ENCODE measurements at regions not wholly inside any gene's neighbourhood (a gene's known extent, or its start where the extent isn't known, plus 50 kb on each side); places are given as distances from the start of the nearest gene placed in this dataset.
"Not testable (repeated sequence)": the region's sequence is repeated elsewhere in the genome, so short reads cannot be mapped to it uniquely, and the experiment has no call there.

- ATAC-seq (no peak), DNase-seq (no peak)
- H3K27ac Mint-ChIP-seq = no peak overlapping the region
- no peaks in the 10 kb centered on the region for H3K4me1 Mint-ChIP-seq
- H3K9me3 Mint-ChIP-seq (ENCODE audit: low read depth) = peaks cover 12% of the 10 kb centered on the region
- no peaks in the 10 kb centered on the region for H3K36me3 Mint-ChIP-seq
- H3K4me3 Mint-ChIP-seq = no peak overlapping the region
- CTCF ChIA-PET = no interaction called here
- no peaks in the 10 kb centered on the region for H3K27me3 Mint-ChIP-seq
Measured at GRCh38 chr3:22748453-22749045, 454.6 kb upstream of the UBE2E2 start.

- H3K4me1 Mint-ChIP-seq = no peaks in the 10 kb centered on the region
- H3K27me3 Mint-ChIP-seq = no peaks in the 10 kb centered on the region
- H3K27ac Mint-ChIP-seq = no peak overlapping the region
- no peaks in the 10 kb centered on the region for H3K36me3 Mint-ChIP-seq
- DNase-seq (no peak), ATAC-seq (no peak)
- CTCF ChIA-PET = no interaction called here
- no peak overlapping the region for H3K4me3 Mint-ChIP-seq
- no peaks in the 10 kb centered on the region for H3K9me3 Mint-ChIP-seq (ENCODE audit: low read depth)
Measured at GRCh38 chr3:22759636-22760310, 443.4 kb upstream of the UBE2E2 start.

GRCh38 chr3:22765679-22766078 is 437.4 kb upstream of the UBE2E2 start:
- CTCF ChIA-PET = no interaction called here
- peaks cover 2% of the 10 kb centered on the region for H3K9me3 Mint-ChIP-seq (ENCODE audit: low read depth)
- no peaks in the 10 kb centered on the region for H3K4me1 Mint-ChIP-seq
- DNase-seq = no peak
- no peaks in the 10 kb centered on the region for H3K27me3 Mint-ChIP-seq
- H3K36me3 Mint-ChIP-seq = no peaks in the 10 kb centered on the region
- ATAC-seq = no peak
- no peak overlapping the region for H3K27ac Mint-ChIP-seq
- no peak overlapping the region for H3K4me3 Mint-ChIP-seq

- no peaks in the 10 kb centered on the region for H3K36me3 Mint-ChIP-seq
- CTCF ChIA-PET = no interaction called here
- H3K4me3 Mint-ChIP-seq = no peak overlapping the region
- no peaks in the 10 kb centered on the region for H3K4me1 Mint-ChIP-seq
- H3K9me3 Mint-ChIP-seq (ENCODE audit: low read depth) = peaks cover 9% of the 10 kb centered on the region
- ATAC-seq (no peak), DNase-seq (no peak)
- no peak overlapping the region for H3K27ac Mint-ChIP-seq
- H3K27me3 Mint-ChIP-seq = no peaks in the 10 kb centered on the region
Measured at GRCh38 chr3:22777834-22778233, 425.3 kb upstream of the UBE2E2 start.

GRCh38 chr3:22779737-22780136 is 423.4 kb upstream of the UBE2E2 start:
- Mint-ChIP-seq H3K4me1 (no peaks in the 10 kb centered on the region), H3K27ac (no peak overlapping the region), H3K36me3 (no peaks in the 10 kb centered on the region), H3K9me3 (ENCODE audit: low read depth) (peaks cover 13% of the 10 kb centered on the region), H3K27me3 (no peaks in the 10 kb centered on the region), H3K4me3 (no peak overlapping the region)
- no peak for ATAC-seq
- DNase-seq = no peak
- CTCF ChIA-PET = no interaction called here

- CTCF ChIA-PET = no interaction called here
- no peaks in the 10 kb centered on the region for H3K36me3 Mint-ChIP-seq
- H3K27me3 Mint-ChIP-seq = no peaks in the 10 kb centered on the region
- peaks cover 15% of the 10 kb centered on the region for H3K9me3 Mint-ChIP-seq (ENCODE audit: low read depth)
- no peak overlapping the region for H3K27ac Mint-ChIP-seq
- H3K4me1 Mint-ChIP-seq = no peaks in the 10 kb centered on the region
- no peak for DNase-seq
- ATAC-seq = no peak
- no peak overlapping the region for H3K4me3 Mint-ChIP-seq
Measured at GRCh38 chr3:22792533-22792932, 410.6 kb upstream of the UBE2E2 start.

- H3K4me3 Mint-ChIP-seq = no peak overlapping the region
Measured at GRCh38 chr3:22795917-22796316, 407.2 kb upstream of the UBE2E2 start.

GRCh38 chr3:22798461-22798860 is 404.7 kb upstream of the UBE2E2 start:
- Mint-ChIP-seq H3K27me3 (no peaks in the 10 kb centered on the region), H3K27ac (no peak overlapping the region), H3K4me3 (no peak overlapping the region), H3K36me3 (no peaks in the 10 kb centered on the region), H3K9me3 (ENCODE audit: low read depth) (peaks cover 8% of the 10 kb centered on the region), H3K4me1 (no peaks in the 10 kb centered on the region)
- no peak for ATAC-seq
- CTCF ChIA-PET = no interaction called here
- DNase-seq = no peak

More at GRCh38 chr3:22795917-22796316, 407.2 kb upstream of the UBE2E2 start:
- H3K4me1 Mint-ChIP-seq = no peaks in the 10 kb centered on the region
- H3K27me3 Mint-ChIP-seq = no peaks in the 10 kb centered on the region
- DNase-seq = no peak
- CTCF ChIA-PET = no interaction called here
- H3K36me3 Mint-ChIP-seq = no peaks in the 10 kb centered on the region
- no peak for ATAC-seq
- H3K9me3 Mint-ChIP-seq (ENCODE audit: low read depth) = peaks cover 7% of the 10 kb centered on the region
- H3K27ac Mint-ChIP-seq = no peak overlapping the region

GRCh38 chr3:22819209-22819608 is 383.9 kb upstream of the UBE2E2 start:
- Mint-ChIP-seq H3K27ac (no peak overlapping the region), H3K4me1 (no peaks in the 10 kb centered on the region), H3K36me3 (no peaks in the 10 kb centered on the region), H3K4me3 (no peak overlapping the region), H3K27me3 (no peaks in the 10 kb centered on the region), H3K9me3 (ENCODE audit: low read depth) (peaks cover 3% of the 10 kb centered on the region)
- CTCF ChIA-PET = no interaction called here
- DNase-seq (no peak), ATAC-seq (no peak)

- Mint-ChIP-seq H3K9me3 (ENCODE audit: low read depth) (peaks cover 2% of the 10 kb centered on the region), H3K4me1 (no peaks in the 10 kb centered on the region), H3K36me3 (no peaks in the 10 kb centered on the region), H3K27ac (no peak overlapping the region), H3K4me3 (no peak overlapping the region), H3K27me3 (no peaks in the 10 kb centered on the region)
- CTCF ChIA-PET = no interaction called here
- DNase-seq (no peak), ATAC-seq (no peak)
Measured at GRCh38 chr3:22835041-22835440, 368.1 kb upstream of the UBE2E2 start.

- H3K36me3 Mint-ChIP-seq = no peaks in the 10 kb centered on the region
Measured at GRCh38 chr3:22836131-22836530, 367.0 kb upstream of the UBE2E2 start.

GRCh38 chr3:22843854-22844253 is 359.3 kb upstream of the UBE2E2 start:
- ATAC-seq (no peak), DNase-seq (no peak)
- Mint-ChIP-seq H3K36me3 (no peaks in the 10 kb centered on the region), H3K9me3 (ENCODE audit: low read depth) (peaks cover 3% of the 10 kb centered on the region), H3K27ac (no peak overlapping the region), H3K4me1 (no peaks in the 10 kb centered on the region), H3K27me3 (no peaks in the 10 kb centered on the region), H3K4me3 (no peak overlapping the region)
- CTCF ChIA-PET = no interaction called here

More at GRCh38 chr3:22836131-22836530, 367.0 kb upstream of the UBE2E2 start:
- no peaks in the 10 kb centered on the region for H3K27me3 Mint-ChIP-seq
- peaks cover 4% of the 10 kb centered on the region for H3K9me3 Mint-ChIP-seq (ENCODE audit: low read depth)
- CTCF ChIA-PET = no interaction called here
- ATAC-seq (no peak), DNase-seq (no peak)
- H3K4me3 Mint-ChIP-seq = no peak overlapping the region
- H3K27ac Mint-ChIP-seq = no peak overlapping the region
- no peaks in the 10 kb centered on the region for H3K4me1 Mint-ChIP-seq

GRCh38 chr3:22846566-22846965 is 356.6 kb upstream of the UBE2E2 start:
- no peak for ATAC-seq
- no peaks in the 10 kb centered on the region for H3K36me3 Mint-ChIP-seq
- H3K27ac Mint-ChIP-seq = no peak overlapping the region
- peaks cover 2% of the 10 kb centered on the region for H3K9me3 Mint-ChIP-seq (ENCODE audit: low read depth)
- H3K27me3 Mint-ChIP-seq = no peaks in the 10 kb centered on the region
- H3K4me3 Mint-ChIP-seq = no peak overlapping the region
- DNase-seq = no peak
- CTCF ChIA-PET = no interaction called here
- no peaks in the 10 kb centered on the region for H3K4me1 Mint-ChIP-seq

- H3K27ac Mint-ChIP-seq; H3K27me3 Mint-ChIP-seq; CTCF ChIA-PET; H3K36me3 Mint-ChIP-seq; DNase-seq; ATAC-seq; H3K4me3 Mint-ChIP-seq; H3K9me3 Mint-ChIP-seq (ENCODE audit: low read depth); H3K4me1 Mint-ChIP-seq: not testable (repeated sequence)
Measured at GRCh38 chr3:22849583-22849982, 353.5 kb upstream of the UBE2E2 start.

Measured in activated CD8-positive, alpha-beta memory T cell treated with anti-CD3 and anti-CD28 coated beads, Interleukin-2, amount 10 ng/mL, durations not matched to agents 7 days and 5 days (primary cell).